ENCODE measurements at regions not wholly inside any gene's neighbourhood (a gene's known extent, or its start where the extent isn't known, plus 50 kb on each side); places are given as distances from the start of the nearest gene placed in this dataset.
"Not testable (repeated sequence)": the region's sequence is repeated elsewhere in the genome, so short reads cannot be mapped to it uniquely, and the experiment has no call there.

- Histone ChIP-seq H3K4me3 (ENCODE audit: low read length) (no peak overlapping the region), H3K9ac (ENCODE audit: low read depth, low read length) (no peak overlapping the region), H3K9me3 (ENCODE audit: insufficient read depth, low read depth, low read length) (no peaks in the 10 kb centered on the region), H3K36me3 (ENCODE audit: insufficient read depth, low read length) (no peaks in the 10 kb centered on the region), H3K27me3 (ENCODE audit: insufficient read depth, low read length) (no peaks in the 10 kb centered on the region), H3K27ac (ENCODE audit: low read depth, low read length) (no peak overlapping the region), H3K4me1 (ENCODE audit: insufficient read depth, low read length) (peaks cover 16% of the 10 kb centered on the region)
- WGBS = 95% methylated on average over 1 of the region's 1 CpG
Observed at GRCh38 chr3:151593928-151594327, 133.1 kb upstream of the IGSF10 start.

GRCh38 chr3:151592287-151592686 is 131.4 kb upstream of the IGSF10 start:
- Histone ChIP-seq H3K4me1 (ENCODE audit: insufficient read depth, low read length) (peaks cover 13% of the 10 kb centered on the region), H3K27me3 (ENCODE audit: insufficient read depth, low read length) (no peaks in the 10 kb centered on the region), H3K9ac (ENCODE audit: low read depth, low read length) (no peak overlapping the region), H3K36me3 (ENCODE audit: insufficient read depth, low read length) (no peaks in the 10 kb centered on the region), H3K9me3 (ENCODE audit: insufficient read depth, low read depth, low read length) (0 out of 2 replicates have a peak, but pooled peaks cover 2% of the 10 kb centered on the region), H3K4me3 (ENCODE audit: low read length) (no peak overlapping the region), H3K27ac (ENCODE audit: low read depth, low read length) (no peak overlapping the region)

- H3K9me3 ChIP-seq (ENCODE audit: insufficient read depth, low read depth, low read length) = 0 out of 2 replicates have a peak, but pooled peaks cover 7% of the 10 kb centered on the region
- no peak overlapping the region for H3K27ac ChIP-seq (ENCODE audit: low read depth, low read length)
- H3K4me1 ChIP-seq (ENCODE audit: insufficient read depth, low read length) = peaks cover 13% of the 10 kb centered on the region
- no peak overlapping the region for H3K4me3 ChIP-seq (ENCODE audit: low read length)
- H3K36me3 ChIP-seq (ENCODE audit: insufficient read depth, low read length) = no peaks in the 10 kb centered on the region
- 94% methylated on average over 1 of the region's 1 CpG for WGBS
- no peaks in the 10 kb centered on the region for H3K27me3 ChIP-seq (ENCODE audit: insufficient read depth, low read length)
- no peak overlapping the region for H3K9ac ChIP-seq (ENCODE audit: low read depth, low read length)
Observed at GRCh38 chr3:151591441-151591840, 130.6 kb upstream of the IGSF10 start.

GRCh38 chr3:151589311-151589710 is 128.4 kb upstream of the IGSF10 start:
- 91% methylated on average over 2 of the region's 3 CpGs for WGBS
- no peaks in the 10 kb centered on the region for H3K27me3 ChIP-seq (ENCODE audit: insufficient read depth, low read length)
- H3K4me3 ChIP-seq (ENCODE audit: low read length) = no peak overlapping the region
- H3K27ac ChIP-seq (ENCODE audit: low read depth, low read length) = peak overlapping the region; percentile 59; the same call in 1 of the 2 replicates
- 0 out of 2 replicates have a peak, but pooled peaks cover 7% of the 10 kb centered on the region for H3K9me3 ChIP-seq (ENCODE audit: insufficient read depth, low read depth, low read length)
- no peak overlapping the region for H3K9ac ChIP-seq (ENCODE audit: low read depth, low read length)
- H3K36me3 ChIP-seq (ENCODE audit: insufficient read depth, low read length) = no peaks in the 10 kb centered on the region
- H3K4me1 ChIP-seq (ENCODE audit: insufficient read depth, low read length) = peaks cover 16% of the 10 kb centered on the region

- peaks cover 14% of the 10 kb centered on the region for H3K4me1 ChIP-seq (ENCODE audit: insufficient read depth, low read length)
- not testable (repeated sequence) for H3K9ac ChIP-seq (ENCODE audit: low read depth, low read length); H3K9me3 ChIP-seq (ENCODE audit: insufficient read depth, low read depth, low read length); H3K27ac ChIP-seq (ENCODE audit: low read depth, low read length); H3K27me3 ChIP-seq (ENCODE audit: insufficient read depth, low read length); H3K36me3 ChIP-seq (ENCODE audit: insufficient read depth, low read length); H3K4me3 ChIP-seq (ENCODE audit: low read length)
- 78% methylated on average over 1 of the region's 1 CpG for WGBS
Observed at GRCh38 chr3:151587659-151588058, 126.8 kb upstream of the IGSF10 start.

GRCh38 chr3:151584566-151584965 is 123.7 kb upstream of the IGSF10 start:
- no peak overlapping the region for H3K27ac ChIP-seq (ENCODE audit: low read depth, low read length)
- H3K27me3 ChIP-seq (ENCODE audit: insufficient read depth, low read length) = no peaks in the 10 kb centered on the region
- H3K36me3 ChIP-seq (ENCODE audit: insufficient read depth, low read length) = no peaks in the 10 kb centered on the region
- H3K9me3 ChIP-seq (ENCODE audit: insufficient read depth, low read depth, low read length) = 0 out of 2 replicates have a peak, but pooled peaks cover 7% of the 10 kb centered on the region
- H3K9ac ChIP-seq (ENCODE audit: low read depth, low read length) = no peak overlapping the region
- 95% methylated on average over 1 of the region's 2 CpGs for WGBS
- peaks cover 3% of the 10 kb centered on the region; the same call in 1 of the 2 replicates for H3K4me1 ChIP-seq (ENCODE audit: insufficient read depth, low read length)
- no peak overlapping the region for H3K4me3 ChIP-seq (ENCODE audit: low read length)

GRCh38 chr3:151581035-151581434 is 120.2 kb upstream of the IGSF10 start:
- no peaks in the 10 kb centered on the region for H3K27me3 ChIP-seq (ENCODE audit: insufficient read depth, low read length)
- no peak overlapping the region for H3K9ac ChIP-seq (ENCODE audit: low read depth, low read length)
- H3K4me1 ChIP-seq (ENCODE audit: insufficient read depth, low read length) = peaks cover 7% of the 10 kb centered on the region; the same call in 1 of the 2 replicates
- H3K9me3 ChIP-seq (ENCODE audit: insufficient read depth, low read depth, low read length) = peaks cover under 1% of the 10 kb centered on the region; the same call in 1 of the 2 replicates
- WGBS = 81% methylated on average over 2 of the region's 2 CpGs
- H3K4me3 ChIP-seq (ENCODE audit: low read length) = no peak overlapping the region
- no peaks in the 10 kb centered on the region for H3K36me3 ChIP-seq (ENCODE audit: insufficient read depth, low read length)
- H3K27ac ChIP-seq (ENCODE audit: low read depth, low read length) = no peak overlapping the region

- no peaks in the 10 kb centered on the region for H3K36me3 ChIP-seq (ENCODE audit: insufficient read depth, low read length)
- H3K27ac ChIP-seq (ENCODE audit: low read depth, low read length) = no peak overlapping the region
- H3K4me3 ChIP-seq (ENCODE audit: low read length) = no peak overlapping the region
- WGBS = 88% methylated on average over 2 of the region's 2 CpGs
- H3K9me3 ChIP-seq (ENCODE audit: insufficient read depth, low read depth, low read length) = peaks cover 5% of the 10 kb centered on the region
- H3K4me1 ChIP-seq (ENCODE audit: insufficient read depth, low read length) = peaks cover 7% of the 10 kb centered on the region; the same call in 1 of the 2 replicates
- no peaks in the 10 kb centered on the region for H3K27me3 ChIP-seq (ENCODE audit: insufficient read depth, low read length)
- no peak overlapping the region for H3K9ac ChIP-seq (ENCODE audit: low read depth, low read length)
Observed at GRCh38 chr3:151580591-151580990, 119.7 kb upstream of the IGSF10 start.

GRCh38 chr3:151579571-151580270 is 118.9 kb upstream of the IGSF10 start:
- Histone ChIP-seq H3K36me3 (ENCODE audit: insufficient read depth, low read length) (no peaks in the 10 kb centered on the region), H3K4me3 (ENCODE audit: low read length) (no peak overlapping the region), H3K9me3 (ENCODE audit: insufficient read depth, low read depth, low read length) (peaks cover 10% of the 10 kb centered on the region), H3K4me1 (ENCODE audit: insufficient read depth, low read length) (peaks cover 7% of the 10 kb centered on the region; the same call in 1 of the 2 replicates), H3K27me3 (ENCODE audit: insufficient read depth, low read length) (no peaks in the 10 kb centered on the region), H3K9ac (ENCODE audit: low read depth, low read length) (no peak overlapping the region), H3K27ac (ENCODE audit: low read depth, low read length) (no peak overlapping the region)
- WGBS = 99% methylated on average over 3 of the region's 3 CpGs

GRCh38 chr3:151578495-151578894 is 117.6 kb upstream of the IGSF10 start:
- 92% methylated on average over 1 of the region's 1 CpG for WGBS
- Histone ChIP-seq H3K9me3 (ENCODE audit: insufficient read depth, low read depth, low read length) (peaks cover 10% of the 10 kb centered on the region), H3K9ac (ENCODE audit: low read depth, low read length) (no peak overlapping the region), H3K27me3 (ENCODE audit: insufficient read depth, low read length) (no peaks in the 10 kb centered on the region), H3K4me1 (ENCODE audit: insufficient read depth, low read length) (peaks cover 5% of the 10 kb centered on the region; the same call in 1 of the 2 replicates), H3K27ac (ENCODE audit: low read depth, low read length) (no peak overlapping the region), H3K36me3 (ENCODE audit: insufficient read depth, low read length) (no peaks in the 10 kb centered on the region), H3K4me3 (ENCODE audit: low read length) (no peak overlapping the region)

GRCh38 chr3:151576511-151577137 is 115.8 kb upstream of the IGSF10 start:
- peaks cover 10% of the 10 kb centered on the region for H3K9me3 ChIP-seq (ENCODE audit: insufficient read depth, low read depth, low read length)
- no peaks in the 10 kb centered on the region for H3K36me3 ChIP-seq (ENCODE audit: insufficient read depth, low read length)
- H3K9ac ChIP-seq (ENCODE audit: low read depth, low read length) = no peak overlapping the region
- peak overlapping the region; percentile 79 for H3K27ac ChIP-seq (ENCODE audit: low read depth, low read length)
- H3K4me1 ChIP-seq (ENCODE audit: insufficient read depth, low read length) = peaks cover 5% of the 10 kb centered on the region; the same call in 1 of the 2 replicates
- no peaks in the 10 kb centered on the region for H3K27me3 ChIP-seq (ENCODE audit: insufficient read depth, low read length)
- H3K4me3 ChIP-seq (ENCODE audit: low read length) = no peak overlapping the region
- WGBS = 75% methylated on average over 4 of the region's 7 CpGs
